Neural crest cell (in vitro differentiated cells): ENCODE measurements at regions not wholly inside any gene's neighbourhood (a gene's known extent, or its start where the extent isn't known, plus 50 kb on each side); places are given as distances from the start of the nearest gene placed in this dataset.
A peak's percentile ranks its signal among the peaks of the same experiment; 100 is the strongest.

ENCODE experiments used
- DNase-seq: peaks from one replicate; pipeline ENCODE4 v3.0.0; 2021; ENCODE audit warnings: low read depth, mixed read lengths, low spot score
- H3K27ac Mint-ChIP-seq: one replicate; pipeline ENCODE4 v1.8.0; 2021; ENCODE audit warnings: mild to moderate bottlenecking, mixed read lengths; ENCODE audit not compliant: unreplicated experiment
- H3K27me3 Mint-ChIP-seq: 2 replicates; pipeline ENCODE4 v1.8.0; 2021; ENCODE audit warnings: low read depth, mild to moderate bottlenecking, mixed read lengths
- H3K36me3 Mint-ChIP-seq: 2 replicates; pipeline ENCODE4 v1.8.0; 2021; ENCODE audit warnings: low read depth, mild to moderate bottlenecking, mixed read lengths
- H3K4me1 Mint-ChIP-seq: 2 replicates; pipeline ENCODE4 v1.8.0; 2021; ENCODE audit warnings: mixed read lengths
- H3K4me3 Mint-ChIP-seq: one replicate; pipeline ENCODE4 v1.8.0; 2021; ENCODE audit warnings: mild to moderate bottlenecking, mixed read lengths
- H3K9me3 Mint-ChIP-seq: 2 replicates; pipeline ENCODE4 v1.8.0; 2021; ENCODE audit warnings: mixed read lengths
- TF ChIP-seq, protein P1 (sequence below): fragments of 200-600 bp; sonication (generic); conservative IDR thresholded peaks from 2 replicates; pipeline ENCODE4 v1.5.0; 2021; ENCODE audit warnings: antibody characterized with exemption, mild to moderate bottlenecking

- Mint-ChIP-seq H3K4me1 (peaks cover 34% of the 10 kb centered on the region), H3K27me3 (no peaks in the 10 kb centered on the region), H3K9me3 (no peaks in the 10 kb centered on the region), H3K4me3 (no peak overlapping the region), H3K27ac (peak overlapping the region; percentile 3), H3K36me3 (no peaks in the 10 kb centered on the region)
- no peak for DNase-seq
- TF ChIP-seq, protein P1, sequence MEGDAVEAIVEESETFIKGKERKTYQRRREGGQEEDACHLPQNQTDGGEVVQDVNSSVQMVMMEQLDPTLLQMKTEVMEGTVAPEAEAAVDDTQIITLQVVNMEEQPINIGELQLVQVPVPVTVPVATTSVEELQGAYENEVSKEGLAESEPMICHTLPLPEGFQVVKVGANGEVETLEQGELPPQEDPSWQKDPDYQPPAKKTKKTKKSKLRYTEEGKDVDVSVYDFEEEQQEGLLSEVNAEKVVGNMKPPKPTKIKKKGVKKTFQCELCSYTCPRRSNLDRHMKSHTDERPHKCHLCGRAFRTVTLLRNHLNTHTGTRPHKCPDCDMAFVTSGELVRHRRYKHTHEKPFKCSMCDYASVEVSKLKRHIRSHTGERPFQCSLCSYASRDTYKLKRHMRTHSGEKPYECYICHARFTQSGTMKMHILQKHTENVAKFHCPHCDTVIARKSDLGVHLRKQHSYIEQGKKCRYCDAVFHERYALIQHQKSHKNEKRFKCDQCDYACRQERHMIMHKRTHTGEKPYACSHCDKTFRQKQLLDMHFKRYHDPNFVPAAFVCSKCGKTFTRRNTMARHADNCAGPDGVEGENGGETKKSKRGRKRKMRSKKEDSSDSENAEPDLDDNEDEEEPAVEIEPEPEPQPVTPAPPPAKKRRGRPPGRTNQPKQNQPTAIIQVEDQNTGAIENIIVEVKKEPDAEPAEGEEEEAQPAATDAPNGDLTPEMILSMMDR: no peak
Observed at GRCh38 chr16:74026373-74027281, 270.0 kb upstream of the PSMD7 start.

DNA sequence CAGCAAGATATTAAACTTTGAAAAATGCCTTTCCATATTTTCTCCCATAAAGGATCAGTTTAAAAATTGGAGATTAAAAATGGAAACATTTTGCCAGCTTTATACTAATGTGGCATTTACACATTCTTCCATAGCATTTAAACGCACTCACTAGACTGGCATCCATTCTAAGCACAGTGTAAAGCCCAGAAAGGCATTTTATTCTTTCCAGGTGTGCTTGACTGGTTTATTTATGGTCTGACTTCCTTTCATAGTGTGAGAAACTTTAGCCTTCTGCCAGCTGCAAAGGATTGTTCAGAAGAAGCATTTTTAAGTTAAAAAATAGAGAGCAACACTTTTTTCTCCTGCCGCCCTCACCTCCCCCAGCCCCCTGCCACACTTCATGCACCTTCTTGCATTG lies 271.7 kb upstream of the PSMD7 start:
- TF ChIP-seq, protein P1: no peak
- Mint-ChIP-seq H3K36me3 (no peaks in the 10 kb centered on the region), H3K9me3 (no peaks in the 10 kb centered on the region), H3K27ac (no peak overlapping the region), H3K4me1 (peaks cover 29% of the 10 kb centered on the region), H3K27me3 (no peaks in the 10 kb centered on the region), H3K4me3 (no peak overlapping the region)
- DNase-seq: no peak

GRCh38 chr16:74020095-74020670 lies 276.4 kb upstream of the PSMD7 start:
- Mint-ChIP-seq H3K4me1 (peaks cover 21% of the 10 kb centered on the region), H3K27ac (no peak overlapping the region), H3K36me3 (no peaks in the 10 kb centered on the region), H3K4me3 (no peak overlapping the region), H3K27me3 (no peaks in the 10 kb centered on the region), H3K9me3 (peaks cover under 1% of the 10 kb centered on the region)
- TF ChIP-seq, protein P1: no peak
- DNase-seq: no peak

DNA sequence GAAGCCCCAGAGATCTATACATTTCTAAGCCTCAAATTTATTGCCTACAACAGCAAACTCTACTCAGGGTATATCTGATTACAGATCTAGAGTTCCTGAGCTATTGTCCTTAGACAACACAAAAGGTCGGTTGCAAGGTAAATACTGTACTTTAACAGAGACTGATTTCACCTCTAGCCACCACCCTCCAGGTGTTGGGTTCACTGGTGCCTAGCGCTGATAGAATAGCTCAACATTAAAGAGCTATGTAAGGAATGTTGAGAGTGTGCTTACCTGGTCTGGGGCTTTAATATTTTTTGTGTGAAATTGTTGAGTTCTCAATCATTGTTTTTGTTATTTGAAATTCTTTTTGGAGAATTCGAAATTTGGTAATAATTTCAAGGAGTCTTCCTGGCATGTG lies 277.0 kb upstream of the PSMD7 start:
- DNase-seq: no peak
- TF ChIP-seq, protein P1: no peak
- peaks cover 20% of the 10 kb centered on the region for H3K4me1 Mint-ChIP-seq
- no peaks in the 10 kb centered on the region for H3K36me3 Mint-ChIP-seq
- peaks cover 4% of the 10 kb centered on the region for H3K9me3 Mint-ChIP-seq
- H3K4me3 Mint-ChIP-seq: no peak overlapping the region
- no peaks in the 10 kb centered on the region for H3K27me3 Mint-ChIP-seq
- no peak overlapping the region for H3K27ac Mint-ChIP-seq

GRCh38 chr16:74015953-74016352 lies 280.7 kb upstream of the PSMD7 start:
- no peak for DNase-seq
- Mint-ChIP-seq H3K9me3 (peaks cover 7% of the 10 kb centered on the region), H3K36me3 (no peaks in the 10 kb centered on the region), H3K27me3 (no peaks in the 10 kb centered on the region), H3K4me3 (no peak overlapping the region), H3K27ac (no peak overlapping the region), H3K4me1 (peaks cover 15% of the 10 kb centered on the region)
- TF ChIP-seq, protein P1: no peak
